ENCODE measurements at regions not wholly inside any gene's neighbourhood (a gene's known extent, or its start where the extent isn't known, plus 50 kb on each side); places are given as distances from the start of the nearest gene placed in this dataset.
"Not testable (repeated sequence)": the region's sequence is repeated elsewhere in the genome, so short reads cannot be mapped to it uniquely, and the experiment has no call there.

- DNase-seq; H3K9me3 ChIP-seq; intact Hi-C loops (cut with DNase I); H3K36me3 ChIP-seq; H3K9ac ChIP-seq (ENCODE audit: low read depth in 2 of 2, low read length in 2 of 2); H3K4me1 ChIP-seq; H3K27me3 ChIP-seq; H3K4me3 ChIP-seq; H3K27ac ChIP-seq: not testable (repeated sequence)
Observed at GRCh38 chr7:75254238-75254637, 141.2 kb upstream of the TRIM73 start.

GRCh38 chr7:75257442-75257841, 138.0 kb upstream of the TRIM73 start:
- H3K4me1 ChIP-seq; H3K9me3 ChIP-seq; intact Hi-C loops (cut with DNase I); H3K4me3 ChIP-seq; H3K27me3 ChIP-seq; H3K27ac ChIP-seq; H3K36me3 ChIP-seq; DNase-seq; H3K9ac ChIP-seq (ENCODE audit: low read depth in 2 of 2, low read length in 2 of 2): not testable (repeated sequence)

- H3K9ac ChIP-seq (ENCODE audit: low read depth in 2 of 2, low read length in 2 of 2); H3K4me1 ChIP-seq; H3K4me3 ChIP-seq; H3K9me3 ChIP-seq; H3K27ac ChIP-seq; intact Hi-C loops (cut with DNase I); H3K36me3 ChIP-seq; H3K27me3 ChIP-seq; DNase-seq: not testable (repeated sequence)
Observed at GRCh38 chr7:75259454-75260003, 135.9 kb upstream of the TRIM73 start.

- H3K9ac ChIP-seq (ENCODE audit: low read depth in 2 of 2, low read length in 2 of 2); H3K4me3 ChIP-seq; H3K27ac ChIP-seq; intact Hi-C loops (cut with DNase I); H3K36me3 ChIP-seq; H3K9me3 ChIP-seq; H3K4me1 ChIP-seq; H3K27me3 ChIP-seq; DNase-seq: not testable (repeated sequence)
Observed at GRCh38 chr7:75261660-75262059, 133.8 kb upstream of the TRIM73 start.

- H3K9ac ChIP-seq (ENCODE audit: low read depth in 2 of 2, low read length in 2 of 2); H3K4me3 ChIP-seq; intact Hi-C loops (cut with DNase I); H3K27me3 ChIP-seq; H3K27ac ChIP-seq; H3K36me3 ChIP-seq; H3K9me3 ChIP-seq; H3K4me1 ChIP-seq; DNase-seq: not testable (repeated sequence)
Observed at GRCh38 chr7:75268158-75268557, 127.3 kb upstream of the TRIM73 start.

GRCh38 chr7:75269159-75269558, 126.3 kb upstream of the TRIM73 start:
- H3K4me1 ChIP-seq; H3K4me3 ChIP-seq; H3K27me3 ChIP-seq; H3K9me3 ChIP-seq; intact Hi-C loops (cut with DNase I); H3K27ac ChIP-seq; H3K9ac ChIP-seq (ENCODE audit: low read depth in 2 of 2, low read length in 2 of 2); H3K36me3 ChIP-seq; DNase-seq: not testable (repeated sequence)

- H3K27ac ChIP-seq; H3K9me3 ChIP-seq; H3K27me3 ChIP-seq; H3K4me3 ChIP-seq; H3K4me1 ChIP-seq; DNase-seq; H3K9ac ChIP-seq (ENCODE audit: low read depth in 2 of 2, low read length in 2 of 2); intact Hi-C loops (cut with DNase I); H3K36me3 ChIP-seq: not testable (repeated sequence)
Observed at GRCh38 chr7:75274114-75274513, 121.3 kb upstream of the TRIM73 start.
